ENCODE measurements at regions not wholly inside any gene's neighbourhood (a gene's known extent, or its start where the extent isn't known, plus 50 kb on each side); places are given as distances from the start of the nearest gene placed in this dataset.

GRCh38 chr5:61850696-61851095, 455.3 kb upstream of the KIF2A start:
- TF ChIP-seq CTCF (IDR thresholded peaks at IDR 0.05) (no peak), POLR2A (IDR thresholded peaks at IDR 0.05) (no peak)
